ENCODE measurements at regions not wholly inside any gene's neighbourhood (a gene's known extent, or its start where the extent isn't known, plus 50 kb on each side); places are given as distances from the start of the nearest gene placed in this dataset.

DNA sequence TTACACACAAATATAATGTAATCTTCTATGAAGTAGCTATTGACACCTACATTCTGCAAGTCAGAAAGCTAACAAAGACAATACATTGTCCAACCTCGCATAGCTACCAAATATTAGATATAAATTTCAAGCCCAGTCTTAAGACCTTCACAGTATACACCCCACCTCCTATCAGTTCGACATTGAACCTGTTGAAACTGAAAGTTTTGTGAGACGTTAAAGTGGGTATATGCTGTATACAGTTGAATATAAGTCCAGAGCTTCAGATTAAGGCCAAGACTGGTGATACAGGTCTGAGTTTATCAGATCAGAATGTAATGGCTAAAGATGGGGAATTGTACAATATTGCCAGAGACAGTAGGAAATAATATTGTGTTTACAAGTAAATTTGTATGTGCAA, 489.3 kb upstream of the RORB start:
- no peak for DNase-seq (ENCODE audit: low read depth in 2 of 2)
- TF ChIP-seq, protein P1, sequence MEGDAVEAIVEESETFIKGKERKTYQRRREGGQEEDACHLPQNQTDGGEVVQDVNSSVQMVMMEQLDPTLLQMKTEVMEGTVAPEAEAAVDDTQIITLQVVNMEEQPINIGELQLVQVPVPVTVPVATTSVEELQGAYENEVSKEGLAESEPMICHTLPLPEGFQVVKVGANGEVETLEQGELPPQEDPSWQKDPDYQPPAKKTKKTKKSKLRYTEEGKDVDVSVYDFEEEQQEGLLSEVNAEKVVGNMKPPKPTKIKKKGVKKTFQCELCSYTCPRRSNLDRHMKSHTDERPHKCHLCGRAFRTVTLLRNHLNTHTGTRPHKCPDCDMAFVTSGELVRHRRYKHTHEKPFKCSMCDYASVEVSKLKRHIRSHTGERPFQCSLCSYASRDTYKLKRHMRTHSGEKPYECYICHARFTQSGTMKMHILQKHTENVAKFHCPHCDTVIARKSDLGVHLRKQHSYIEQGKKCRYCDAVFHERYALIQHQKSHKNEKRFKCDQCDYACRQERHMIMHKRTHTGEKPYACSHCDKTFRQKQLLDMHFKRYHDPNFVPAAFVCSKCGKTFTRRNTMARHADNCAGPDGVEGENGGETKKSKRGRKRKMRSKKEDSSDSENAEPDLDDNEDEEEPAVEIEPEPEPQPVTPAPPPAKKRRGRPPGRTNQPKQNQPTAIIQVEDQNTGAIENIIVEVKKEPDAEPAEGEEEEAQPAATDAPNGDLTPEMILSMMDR (IDR thresholded peaks at IDR 0.05; ENCODE audit: low read depth, low read length) = no peak
- no peak overlapping the region for H3K4me3 ChIP-seq (replicated peaks in 1 of 2; ENCODE audit: low read depth in 2 of 2, low read length in 2 of 2)

DNA sequence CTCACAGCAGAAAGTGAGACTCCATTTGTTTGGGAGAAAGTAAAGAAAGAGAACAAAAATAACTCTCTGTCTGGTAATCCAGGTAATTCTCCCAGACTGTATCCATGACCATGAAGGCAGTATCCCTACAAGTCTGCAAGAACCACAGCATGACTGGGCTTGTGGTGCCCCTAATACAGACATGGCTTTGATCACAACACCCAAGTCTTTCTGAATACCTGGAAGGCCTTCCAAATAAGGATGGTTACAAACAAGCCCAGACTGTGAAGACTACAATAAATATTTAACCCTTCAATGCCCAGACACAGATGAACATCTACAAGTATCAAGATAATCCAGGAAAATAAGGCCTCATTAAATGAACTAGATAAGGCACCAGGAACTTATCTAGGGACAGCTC, 481.1 kb upstream of the RORB start:
- TF ChIP-seq, protein P1 (IDR thresholded peaks at IDR 0.05; ENCODE audit: low read depth, low read length) = no peak

GRCh38 chr9:74025402-74025925, 471.7 kb upstream of the RORB start:
- TF ChIP-seq, protein P1 (IDR thresholded peaks at IDR 0.05; ENCODE audit: low read depth, low read length) = no peak
- no peak overlapping the region for H3K4me3 ChIP-seq (replicated peaks in 1 of 2; ENCODE audit: low read depth in 2 of 2, low read length in 2 of 2)
- DNase-seq (ENCODE audit: low read depth in 2 of 2) = peak; percentile 19 to 53

More for the DNA sequence above, 481.1 kb upstream of the RORB start:
- no peak for DNase-seq (ENCODE audit: low read depth in 2 of 2)
- H3K4me3 ChIP-seq (replicated peaks in 1 of 2; ENCODE audit: low read depth in 2 of 2, low read length in 2 of 2) = no peak overlapping the region

DNA sequence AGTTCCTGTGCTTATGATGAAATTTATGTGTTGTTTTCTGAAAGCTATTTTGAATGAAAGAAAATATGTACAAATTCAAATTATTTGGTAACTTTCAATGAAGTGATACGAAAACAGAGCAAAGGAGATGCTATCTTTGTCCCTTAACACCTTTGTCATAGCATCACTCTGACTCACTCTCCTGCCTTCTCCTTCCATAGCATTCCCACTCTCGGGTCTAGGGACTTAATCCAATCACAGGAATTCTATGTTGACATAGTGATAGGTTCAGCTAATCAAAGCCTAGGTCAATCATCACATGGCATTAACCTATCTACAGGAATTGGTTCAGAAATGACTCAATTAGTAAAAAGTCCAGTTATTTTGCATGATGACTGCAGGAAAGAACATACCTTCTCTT, 464.7 kb upstream of the RORB start:
- TF ChIP-seq, protein P1 (IDR thresholded peaks at IDR 0.05; ENCODE audit: low read depth, low read length) = no peak
- H3K4me3 ChIP-seq (replicated peaks in 1 of 2; ENCODE audit: low read depth in 2 of 2, low read length in 2 of 2) = no peak overlapping the region
- DNase-seq (ENCODE audit: low read depth in 2 of 2) = no peak

DNA sequence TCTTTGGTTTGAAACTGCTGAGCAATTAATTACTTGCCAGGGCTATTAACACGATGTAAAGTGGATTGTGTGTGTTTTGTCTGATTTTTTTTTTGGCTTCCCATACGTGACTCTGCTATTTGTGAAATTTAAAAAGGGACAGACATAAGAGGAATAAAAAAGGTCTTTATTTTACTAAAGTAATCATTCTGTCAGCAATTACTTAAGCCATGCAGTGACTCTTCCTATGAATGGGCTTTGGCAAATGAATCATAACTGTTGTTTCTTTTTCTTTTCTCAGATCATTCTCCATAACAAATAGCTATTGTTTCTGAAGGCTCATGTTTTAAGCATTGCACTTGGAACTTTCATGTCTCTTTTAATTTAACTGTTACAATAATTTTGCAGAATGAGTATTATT, 461.3 kb upstream of the RORB start:
- TF ChIP-seq, protein P1 (IDR thresholded peaks at IDR 0.05; ENCODE audit: low read depth, low read length) = no peak
- no peak for DNase-seq (ENCODE audit: low read depth in 2 of 2)
- no peak overlapping the region for H3K4me3 ChIP-seq (replicated peaks in 1 of 2; ENCODE audit: low read depth in 2 of 2, low read length in 2 of 2)

- DNase-seq (ENCODE audit: low read depth in 2 of 2) = peak in 1 of 2 donors; percentile 45
- TF ChIP-seq, protein P1 (IDR thresholded peaks at IDR 0.05; ENCODE audit: low read depth, low read length) = no peak
- H3K4me3 ChIP-seq (replicated peaks in 1 of 2; ENCODE audit: low read depth in 2 of 2, low read length in 2 of 2) = no peak overlapping the region
Observed at GRCh38 chr9:74036549-74037231, 460.4 kb upstream of the RORB start.
